Suprapubic skin (tissue), 4 donors: ENCODE measurements at regions not wholly inside any gene's neighbourhood (a gene's known extent, or its start where the extent isn't known, plus 50 kb on each side); places are given as distances from the start of the nearest gene placed in this dataset.

Source experiments
- CTCF ChIP-seq, 2 donors: fragments of 200-600 bp in 1 of 2; fragments of 450-650 bp in 1 of 2; sonication (generic) in 1 of 2; IDR thresholded peaks; one replicate each; pipeline ENCODE4 v1.5.1; 2016 to 2019; ENCODE audit warnings: antibody characterized with exemption in 2 of 2, mild to moderate bottlenecking in 1 of 2, moderate library complexity in 1 of 2
- POLR2A ChIP-seq, 2 donors: fragments of 450-650 bp; IDR thresholded peaks; one replicate each; pipeline ENCODE4 v1.6.1; 2017; ENCODE audit warnings: antibody characterized with exemption in 2 of 2, mild to moderate bottlenecking in 2 of 2, moderate library complexity in 2 of 2
- POLR2AphosphoS5 ChIP-seq, 3 donors: sonication (generic); formaldehyde crosslinking; IDR thresholded peaks; one replicate each; pipeline ENCODE4 v1.6.1; 2017; ENCODE audit warnings: antibody characterized with exemption in 3 of 3

- TF ChIP-seq CTCF (IDR thresholded peaks at IDR 0.05) (no peak), POLR2A (IDR thresholded peaks at IDR 0.05) (no peak), POLR2AphosphoS5 (IDR thresholded peaks at IDR 0.05) (no peak)
These were observed 275.2 kb upstream of the PCDH9 start for GRCh38 chr13:67505376-67505775.
